Suppressor macrophage treated with lipopolysaccharide for 1 hour (primary cell): ENCODE measurements at regions not wholly inside any gene's neighbourhood (a gene's known extent, or its start where the extent isn't known, plus 50 kb on each side); places are given as distances from the start of the nearest gene placed in this dataset.
A peak's percentile ranks its signal among the peaks of the same experiment; 100 is the strongest.
"Not testable (repeated sequence)": the region's sequence is repeated elsewhere in the genome, so short reads cannot be mapped to it uniquely, and the experiment has no call there.

ENCODE experiments used
- DNase-seq, 3 donors: peaks; one replicate each; pipeline ENCODE4 v3.0.0-alpha.2; 2020 to 2022

DNA sequence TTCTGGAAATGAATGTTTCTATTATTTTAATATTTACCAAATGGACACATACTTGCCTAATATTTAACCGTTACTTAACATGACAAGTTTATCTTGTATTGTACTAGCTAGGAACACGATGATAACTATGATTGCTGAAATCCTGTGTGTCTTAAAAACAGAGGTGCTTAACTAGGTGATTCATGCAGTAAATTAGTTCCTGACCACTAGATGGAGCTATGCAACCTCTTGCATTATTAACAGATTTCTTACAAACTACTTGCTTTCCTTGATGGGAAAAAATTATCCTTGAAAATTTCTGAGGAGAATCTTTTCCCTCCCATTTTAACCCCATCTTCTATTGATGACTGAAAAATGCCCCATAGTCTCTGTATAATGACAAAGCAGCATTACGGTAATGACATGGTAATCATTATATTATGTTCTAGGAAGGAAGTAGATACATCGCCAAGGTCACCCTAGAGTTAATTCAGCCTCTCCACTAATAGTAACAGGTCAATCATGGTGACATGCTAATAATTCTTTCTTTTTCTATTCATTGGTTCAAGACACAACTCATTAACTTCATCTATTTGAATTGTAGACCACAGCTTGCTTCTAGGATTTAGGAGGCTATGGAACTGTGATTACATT, 844.2 kb downstream of the RAPGEF2 start:
- DNase-seq, result peak; percentile 52 to 65 (median 54)

DNA sequence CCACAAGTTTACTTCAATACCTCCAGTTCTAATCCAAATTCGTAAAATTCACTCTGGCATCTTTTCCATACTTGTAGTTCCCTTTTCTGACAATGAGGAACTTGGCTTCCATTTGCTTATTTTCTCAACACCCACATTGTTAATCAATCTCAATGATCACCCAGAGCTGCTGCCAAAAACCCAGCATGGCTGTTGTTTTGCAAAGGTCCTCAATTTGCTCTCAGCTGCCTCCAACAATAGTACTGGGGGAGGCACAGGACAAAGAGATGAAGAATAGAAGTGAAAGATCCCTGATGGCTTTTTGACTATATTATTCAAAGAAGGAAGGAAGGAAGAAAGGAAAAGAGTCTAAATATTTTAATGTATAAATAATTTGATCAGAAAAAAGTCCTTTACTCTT, 847.8 kb downstream of the RAPGEF2 start:
- no peak for DNase-seq

DNA sequence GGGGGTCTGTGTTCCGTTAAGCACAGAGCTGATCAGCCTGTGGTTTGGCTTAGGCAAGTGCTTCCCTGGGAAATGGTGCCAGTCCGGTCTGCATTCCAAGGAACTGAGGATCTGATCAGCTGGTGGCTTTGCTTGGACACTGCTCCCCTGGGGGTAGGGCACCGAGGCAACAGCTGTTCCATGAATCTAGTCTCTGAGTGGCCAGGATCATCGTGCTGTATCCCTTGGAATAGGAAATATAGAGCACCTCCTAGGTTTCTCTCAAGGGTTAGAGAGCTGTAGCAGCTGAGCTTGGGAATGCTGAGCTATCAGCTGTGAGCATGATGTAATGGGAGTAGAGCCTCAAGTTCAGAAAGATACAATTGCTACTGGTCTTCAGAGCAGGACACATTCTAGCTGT, 863.9 kb downstream of the RAPGEF2 start:
- no peak for DNase-seq

DNA sequence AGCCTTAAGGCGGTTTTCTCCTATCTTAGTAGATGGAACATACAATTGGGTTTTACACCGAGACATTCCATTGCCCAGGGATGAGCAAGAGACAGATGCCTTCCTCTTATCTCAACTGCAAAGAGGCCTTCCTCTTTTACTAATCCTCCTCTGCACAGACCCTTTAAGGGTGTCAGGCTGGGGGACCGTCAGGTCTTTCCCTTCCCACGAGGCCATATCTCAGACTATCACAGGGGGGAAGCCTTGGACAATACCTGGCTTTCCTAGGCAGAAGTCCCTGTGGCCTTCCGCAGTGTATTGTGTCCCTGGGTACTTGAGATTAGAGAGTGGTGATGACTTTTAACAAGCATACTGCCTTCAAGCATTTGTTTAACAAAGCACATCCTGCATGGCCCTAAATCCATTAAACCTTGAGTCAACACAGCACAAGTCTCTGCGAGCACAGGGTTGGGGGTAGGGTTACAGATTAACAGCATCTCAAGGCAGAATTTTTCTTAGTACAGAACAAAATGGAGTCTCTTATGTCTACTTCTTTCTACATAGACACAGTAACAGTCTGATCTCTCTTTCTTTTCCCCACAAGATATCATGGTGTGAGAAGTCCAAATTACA, 874.1 kb downstream of the RAPGEF2 start:
- not testable (repeated sequence) for DNase-seq

DNA sequence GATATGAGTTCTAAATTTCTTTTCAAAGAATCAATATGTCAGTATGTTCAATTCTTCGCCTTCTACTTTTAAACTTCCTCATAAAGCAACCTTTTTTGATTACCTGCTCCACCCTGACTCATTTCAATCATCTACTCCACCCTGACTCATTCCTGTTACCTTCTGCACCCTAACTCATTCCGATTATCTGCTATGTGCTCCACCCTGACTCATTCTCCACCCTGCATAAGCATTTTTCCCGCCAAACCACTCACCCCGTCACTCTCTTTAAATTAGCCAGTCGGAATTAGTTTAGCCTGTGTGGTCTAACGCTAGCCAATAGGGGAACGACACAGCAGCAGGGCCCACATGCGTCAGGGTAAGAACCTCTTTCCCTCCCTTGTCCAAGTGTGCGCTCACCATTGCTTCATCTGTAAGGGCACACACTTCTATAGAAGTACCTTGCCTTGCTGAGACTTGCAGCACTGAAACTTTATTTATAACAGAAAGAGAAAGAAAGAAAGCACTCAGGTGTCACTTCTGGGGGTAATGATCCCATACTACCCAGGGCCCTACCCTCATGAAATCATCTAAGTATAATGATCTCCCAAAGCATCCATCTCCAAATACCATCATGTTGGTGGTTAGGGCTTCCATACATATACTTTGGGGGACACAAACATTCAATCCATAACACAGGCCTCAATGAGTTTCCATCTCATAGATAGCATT, 875.2 kb downstream of the RAPGEF2 start:
- DNase-seq, result no peak

DNA sequence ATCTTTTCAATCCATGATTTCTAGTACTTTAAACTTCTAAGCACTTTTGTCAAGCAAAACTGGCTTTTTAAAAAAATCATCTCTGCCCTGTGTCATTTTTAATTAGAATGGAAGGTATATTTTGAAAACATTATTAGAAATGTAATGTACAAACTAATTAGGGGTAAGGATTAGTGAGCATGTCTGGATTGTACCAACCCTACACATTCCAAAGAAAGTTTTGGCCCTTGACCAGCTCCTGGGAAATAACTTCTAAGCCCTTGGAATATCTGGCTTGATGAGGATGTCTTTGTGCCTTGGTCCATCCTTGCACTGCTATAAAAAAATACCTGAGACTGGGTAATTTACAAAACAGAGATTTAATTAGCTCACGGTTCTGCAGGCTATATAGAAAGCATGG, 876.5 kb downstream of the RAPGEF2 start:
- no peak for DNase-seq

DNA sequence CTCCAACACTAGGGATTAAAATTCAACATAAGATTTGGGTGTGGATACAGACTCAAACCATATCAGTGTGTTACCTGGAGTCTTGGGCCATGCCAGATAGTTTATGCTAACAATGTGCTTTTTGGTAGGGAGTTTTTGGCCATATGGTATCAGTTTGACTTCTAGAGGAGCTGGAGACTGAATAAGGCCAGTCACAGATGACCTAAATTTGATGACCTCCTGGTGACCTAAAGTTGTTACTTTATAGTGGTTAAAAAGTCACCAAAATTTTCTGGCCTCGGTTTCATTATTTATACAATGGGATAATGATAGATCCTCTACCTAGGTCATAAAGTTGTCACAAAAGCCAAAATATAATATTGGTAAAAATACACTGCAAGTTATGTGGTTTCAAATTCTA, 877.1 kb downstream of the RAPGEF2 start:
- no peak for DNase-seq

DNA sequence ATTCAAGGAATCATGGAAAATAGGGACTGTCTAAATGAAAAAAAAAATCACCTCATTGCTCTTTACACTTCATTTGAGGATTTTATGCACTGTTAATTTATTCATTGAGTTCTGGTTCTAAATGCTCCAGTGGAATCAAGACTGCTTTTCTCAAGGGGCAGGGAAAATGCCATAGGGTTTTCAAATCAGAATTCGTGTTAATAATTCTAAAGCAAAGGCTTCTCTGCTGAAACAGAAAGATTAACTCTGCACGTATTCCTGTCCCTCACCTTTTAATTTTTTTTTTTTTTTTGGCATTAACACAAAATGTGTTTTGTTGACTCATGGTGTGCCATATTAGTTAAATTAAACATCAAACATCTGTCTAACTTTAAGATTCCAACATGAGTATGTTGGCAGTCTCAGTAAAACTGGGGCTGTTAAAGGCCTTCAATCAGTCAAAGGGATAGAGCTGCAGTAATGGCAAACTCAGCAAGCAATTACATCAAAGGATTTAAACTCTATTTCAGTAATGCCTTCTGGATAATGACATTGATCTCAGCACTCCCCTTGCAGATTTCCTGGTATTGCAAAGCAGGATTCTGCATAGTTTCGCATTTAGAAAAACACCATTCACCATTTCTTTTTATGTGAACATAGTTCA, 878.1 kb downstream of the RAPGEF2 start:
- DNase-seq, result no peak

DNA sequence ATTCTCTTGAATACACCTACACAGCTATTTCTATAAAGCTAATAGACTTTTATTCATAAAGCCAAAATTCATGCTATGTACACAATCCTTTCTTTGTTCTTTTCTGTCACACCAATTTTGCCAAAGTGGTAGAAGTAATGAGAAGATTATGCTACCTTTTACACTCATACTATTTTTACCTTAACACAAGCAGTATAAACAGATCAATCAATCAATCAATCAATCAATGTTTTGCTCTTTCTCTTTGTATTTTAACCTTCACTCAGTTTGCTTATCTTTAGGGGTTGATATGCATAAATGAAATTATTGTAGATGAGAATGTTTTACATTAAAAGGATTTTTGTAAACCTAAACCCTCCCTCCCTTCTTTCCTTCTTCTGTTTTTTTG, 878.6 kb downstream of the RAPGEF2 start:
- DNase-seq, result no peak

DNA sequence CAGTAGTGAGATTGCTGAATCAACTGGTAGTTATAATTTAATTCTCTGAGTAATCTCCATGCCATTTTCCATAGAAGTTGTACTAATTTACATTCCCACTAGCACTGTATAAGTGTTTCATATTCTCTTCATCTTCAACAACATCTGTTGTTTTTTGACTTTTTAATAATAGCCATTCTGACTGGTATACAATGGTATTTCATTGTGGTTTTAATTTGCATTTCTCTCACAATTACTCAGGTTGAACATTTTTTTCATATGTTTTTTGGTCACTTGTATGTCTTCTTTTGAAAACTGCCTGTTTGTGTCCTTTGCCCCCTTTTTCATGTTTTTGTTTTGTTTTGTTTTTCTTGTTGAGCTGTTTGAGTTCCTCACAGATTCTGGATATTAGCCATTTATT, 880.2 kb downstream of the RAPGEF2 start:
- DNase-seq, result no peak

DNA sequence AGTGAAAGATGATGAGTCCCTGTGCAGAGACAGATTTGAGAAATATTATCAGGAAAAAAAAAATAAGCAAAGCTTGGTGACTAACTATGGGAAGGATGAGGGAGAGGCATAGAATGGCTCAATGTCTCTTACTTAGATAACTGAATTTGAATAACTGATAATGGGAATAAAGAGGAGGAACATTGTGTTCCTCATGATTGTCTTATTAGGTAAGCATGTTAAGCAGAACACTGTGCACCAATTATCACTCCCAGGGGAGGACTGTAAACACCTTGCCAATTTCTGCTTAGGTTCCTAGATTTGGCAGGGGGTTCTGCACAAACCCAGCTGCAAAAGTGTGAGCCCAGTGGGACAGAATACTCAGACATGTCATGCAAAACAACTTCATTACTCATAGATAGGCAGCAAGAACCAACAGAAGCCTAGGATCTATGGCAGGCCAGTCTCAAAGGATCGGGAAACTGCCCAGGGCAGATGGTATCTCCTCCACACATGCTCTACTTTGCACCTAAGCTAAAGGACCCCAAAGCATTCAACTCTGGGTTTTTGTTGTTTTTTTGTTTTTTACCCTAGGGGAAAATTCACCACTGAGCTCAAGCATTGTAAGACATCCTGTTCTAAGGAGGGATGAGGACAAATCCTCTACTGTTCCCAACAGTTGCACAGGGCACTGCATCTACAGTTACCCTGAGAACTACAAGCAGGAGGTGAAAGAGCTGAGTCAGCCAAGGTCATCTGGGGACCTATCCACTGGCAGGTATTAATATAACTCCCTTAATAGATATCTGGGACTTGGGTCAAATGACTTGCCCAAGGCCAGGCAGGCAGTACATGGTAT, 907.0 kb downstream of the RAPGEF2 start:
- no peak for DNase-seq

DNA sequence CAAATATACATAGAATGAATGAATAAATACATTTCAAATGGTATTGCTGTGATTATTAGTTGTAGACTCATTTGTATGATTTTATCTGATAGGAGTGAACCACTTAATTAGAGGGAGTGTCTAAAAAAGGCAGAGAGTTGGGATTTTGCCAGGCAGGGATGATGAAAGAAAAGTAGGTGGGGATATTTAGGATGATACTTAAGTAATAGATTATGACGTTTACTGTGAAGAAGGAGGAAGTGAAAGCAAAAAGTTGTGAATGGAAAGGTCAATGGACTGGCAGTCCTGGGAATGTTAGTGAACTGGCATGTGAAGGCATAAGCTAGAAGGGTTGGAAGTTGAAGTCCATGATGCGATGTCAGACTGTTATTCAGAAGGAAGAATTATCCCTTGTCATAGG, 917.1 kb downstream of the RAPGEF2 start:
- DNase-seq, result peak in 1 of 3 donors; percentile 32

DNA sequence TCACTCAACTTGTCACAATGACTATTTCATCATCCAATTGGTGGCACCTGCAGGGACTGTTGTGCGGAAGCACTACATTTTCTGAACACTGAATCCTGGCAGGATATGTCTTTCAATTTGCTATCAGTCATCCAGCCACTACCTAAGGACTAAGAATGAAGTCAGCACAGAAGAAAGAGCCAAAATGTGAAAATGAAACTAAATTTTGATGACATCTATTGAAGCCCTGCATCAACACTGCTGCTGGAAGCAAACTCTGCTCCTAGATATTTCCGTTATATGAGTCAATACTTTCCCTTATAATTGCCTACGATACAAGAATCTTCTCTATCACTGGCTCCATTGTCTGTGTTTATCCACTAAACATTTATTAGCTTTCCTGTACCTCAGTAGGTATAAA, 917.9 kb downstream of the RAPGEF2 start:
- no peak for DNase-seq

DNA sequence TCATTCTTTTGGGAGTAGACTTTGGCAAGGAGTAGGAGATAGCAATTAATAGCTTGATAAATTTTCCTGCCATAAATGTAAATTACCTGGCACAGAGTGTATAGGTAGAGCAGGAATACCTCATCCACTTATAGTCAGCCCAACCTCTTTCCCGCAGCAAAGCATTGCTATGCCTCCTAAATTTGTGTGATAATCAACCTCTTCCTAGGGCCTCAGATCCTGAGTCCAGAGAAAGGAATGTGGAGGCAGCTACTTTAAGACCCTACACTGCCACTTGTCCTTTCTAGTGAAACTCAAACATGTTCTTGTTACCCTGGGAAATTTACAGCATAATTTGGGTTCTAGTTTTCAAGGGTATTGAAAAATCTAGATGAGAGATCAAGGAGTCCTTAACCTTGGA, 919.0 kb downstream of the RAPGEF2 start:
- DNase-seq, result no peak

DNA sequence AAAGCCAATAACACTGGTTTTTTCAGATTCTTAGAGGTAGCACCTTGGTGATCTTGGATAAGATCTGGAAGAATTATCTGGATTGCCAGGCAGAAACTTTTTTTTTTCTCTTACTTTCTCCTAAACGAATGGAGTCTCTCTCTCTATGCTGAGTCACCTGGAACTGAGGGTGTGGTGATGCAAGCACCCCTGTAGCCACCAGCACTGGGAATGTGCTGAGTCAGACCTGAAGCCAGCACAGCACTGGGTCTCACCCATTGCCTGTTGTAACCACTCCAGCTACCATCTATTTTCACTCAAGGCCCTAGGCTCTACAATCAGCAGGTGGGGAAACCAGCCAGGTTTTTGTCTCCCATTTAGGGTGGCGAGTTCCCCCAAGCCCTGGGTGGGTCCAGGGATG, 923.8 kb downstream of the RAPGEF2 start:
- DNase-seq, result no peak

DNA sequence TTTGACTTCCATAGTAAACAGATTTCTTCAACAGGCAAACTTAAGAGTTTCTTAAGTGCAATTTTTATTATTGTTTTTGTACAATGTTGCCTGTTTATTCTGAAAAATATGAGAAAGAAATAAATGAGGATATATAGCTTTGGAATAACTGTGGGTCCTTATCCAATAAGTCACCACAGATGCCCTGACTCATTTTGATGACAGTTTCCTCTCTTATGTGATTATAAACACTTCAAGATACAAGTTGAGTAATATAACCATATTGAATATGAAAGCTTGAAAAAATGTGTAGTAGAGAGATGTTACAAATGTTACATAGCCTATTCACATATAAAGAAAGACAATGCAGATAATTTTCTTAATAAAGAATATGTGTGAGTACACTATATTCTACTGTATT, 931.6 kb downstream of the RAPGEF2 start:
- no peak for DNase-seq

DNA sequence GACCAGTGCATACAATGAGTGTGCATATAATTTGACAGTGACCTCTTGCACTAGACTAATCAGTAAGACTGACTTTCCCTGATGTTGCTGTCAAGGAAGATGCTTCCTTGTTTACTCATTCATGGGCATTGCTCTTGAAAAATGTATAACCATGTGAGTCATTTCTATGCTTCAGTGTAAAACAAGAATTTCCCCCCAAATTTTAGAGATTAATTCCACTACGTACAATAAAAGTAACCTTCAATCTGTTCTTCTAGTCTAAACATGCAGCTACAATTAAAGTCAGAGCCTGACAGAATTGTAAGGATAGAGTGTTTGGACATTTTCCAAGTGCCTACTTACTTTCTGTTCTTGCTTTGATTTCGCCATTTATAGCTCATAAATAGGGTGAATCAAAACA, 935.7 kb downstream of the RAPGEF2 start:
- DNase-seq, result no peak

DNA sequence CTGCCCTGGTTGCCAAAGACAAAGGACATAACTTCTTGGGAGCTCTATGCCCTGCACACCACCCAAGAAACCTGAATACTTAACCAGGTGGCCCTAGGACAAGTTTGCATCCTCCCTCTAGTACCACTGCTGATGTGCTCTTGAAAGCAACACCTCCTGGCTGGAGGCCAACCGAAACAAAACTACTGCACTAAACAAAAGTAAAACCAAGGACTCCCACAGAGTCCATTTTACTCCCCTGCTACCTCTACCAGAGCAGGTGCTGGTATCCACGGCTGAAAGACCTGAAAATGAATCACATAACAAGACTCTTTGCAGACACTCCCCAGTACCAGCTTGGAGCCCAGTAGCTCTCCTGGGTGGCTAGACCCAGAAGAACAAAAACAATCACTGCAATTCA, 941.8 kb downstream of the RAPGEF2 start:
- DNase-seq, result no peak

DNA sequence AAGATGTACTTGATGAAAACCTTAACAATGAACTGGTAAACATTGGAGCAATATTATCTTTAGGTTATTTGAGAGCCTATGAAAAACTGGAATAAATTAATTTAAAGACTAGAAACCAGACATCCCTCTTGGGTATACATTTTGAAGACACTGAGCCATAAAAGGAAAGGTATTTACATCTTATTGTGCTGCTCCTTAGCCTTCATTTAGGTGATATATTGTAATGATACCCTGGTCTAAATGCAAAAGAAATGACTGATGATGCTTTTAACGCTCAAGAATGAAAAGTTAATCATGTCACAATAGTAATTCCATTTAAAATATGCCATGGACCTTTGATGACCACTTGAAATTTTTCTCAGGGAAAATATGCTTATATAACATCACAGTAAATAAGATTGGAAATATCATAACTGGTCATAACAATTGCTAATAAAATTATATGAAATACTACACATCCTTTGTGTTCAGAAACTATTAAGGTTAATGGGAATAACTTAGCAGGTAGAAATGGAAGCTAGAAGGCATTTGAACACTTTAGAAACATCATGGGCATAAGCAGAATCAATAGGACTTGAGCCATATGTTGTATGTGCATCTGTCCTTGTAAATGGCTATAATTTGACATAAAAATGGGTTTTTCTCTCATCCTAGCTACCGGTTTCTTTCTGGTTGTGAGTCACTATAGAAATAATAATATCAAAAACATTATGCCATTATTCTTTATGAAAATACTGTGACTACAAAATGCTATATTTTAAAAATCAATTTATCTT, 979.7 kb downstream of the RAPGEF2 start:
- DNase-seq, result no peak

DNA sequence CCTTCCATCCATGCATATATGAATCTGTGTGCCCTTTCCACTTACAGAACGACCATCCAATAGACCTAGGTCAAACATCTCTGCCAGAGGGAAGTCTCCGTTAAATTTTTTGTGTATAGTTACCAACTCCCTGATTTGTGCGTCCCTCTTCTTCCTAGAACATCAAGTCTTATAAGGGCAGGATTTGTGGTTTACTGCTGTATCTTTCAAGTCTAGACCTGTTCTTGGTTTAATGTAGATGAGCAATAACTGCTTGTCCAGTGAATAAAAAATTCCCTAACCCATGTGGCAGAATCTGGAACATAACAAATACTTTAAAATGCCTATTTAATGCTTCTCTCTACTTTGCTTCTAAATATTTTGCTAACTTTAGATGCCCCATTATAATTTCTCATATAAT, 988.8 kb downstream of the RAPGEF2 start:
- no peak for DNase-seq

DNA sequence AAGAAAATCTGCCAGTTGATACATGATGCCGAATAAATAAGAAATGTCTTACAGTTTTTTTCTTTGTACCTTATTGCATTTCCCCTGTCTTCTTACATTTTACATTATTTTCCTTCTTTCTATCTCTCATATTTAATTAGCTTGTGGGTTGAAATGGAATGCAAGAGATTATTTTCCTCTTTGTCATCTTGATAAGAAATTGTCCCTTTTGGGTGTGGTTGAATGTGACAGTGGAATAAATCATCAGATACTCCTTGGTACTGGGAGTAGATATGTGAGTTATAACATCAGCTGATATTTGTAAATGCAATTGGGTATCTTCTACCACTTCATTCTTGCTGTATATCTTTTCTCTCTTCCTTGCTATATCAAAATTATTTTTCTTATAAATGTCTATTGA, 997.4 kb downstream of the RAPGEF2 start:
- DNase-seq, result no peak

DNA sequence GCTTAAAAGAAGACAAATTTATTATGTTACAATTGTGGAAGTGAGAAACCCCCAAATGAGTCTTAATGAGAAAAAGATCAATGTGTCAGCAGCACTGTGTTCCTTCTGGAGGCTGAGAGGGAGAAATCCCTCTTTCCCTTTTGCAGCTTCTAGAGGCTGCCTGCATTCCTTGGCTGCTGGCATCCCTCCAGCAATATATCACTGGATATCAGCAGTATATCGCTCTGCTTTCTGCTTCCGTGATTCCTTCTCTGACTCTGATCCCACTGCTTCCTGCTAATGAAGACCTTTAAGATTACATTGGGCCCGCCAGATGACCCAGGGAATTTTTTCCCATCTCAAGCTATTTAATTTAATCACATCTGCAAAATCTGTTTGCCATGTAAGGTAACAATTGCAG, 1008.0 kb downstream of the RAPGEF2 start:
- no peak for DNase-seq
